Immature natural killer cell (primary cell): ENCODE measurements at regions not wholly inside any gene's neighbourhood (a gene's known extent, or its start where the extent isn't known, plus 50 kb on each side); places are given as distances from the start of the nearest gene placed in this dataset.

Source experiments
- DNase-seq, 3 donors: peaks; one replicate each; pipeline ENCODE4 v3.0.0; 2022; ENCODE audit warnings: mixed read lengths in 1 of 3
- H3K27ac Mint-ChIP-seq, 6 donors: one replicate each; pipeline ENCODE4 v1.8.0; 2020; ENCODE audit warnings: mixed read lengths in 6 of 6, mild to moderate bottlenecking in 5 of 6, inconsistent platforms in 4 of 6, moderate library complexity in 3 of 6
- H3K27me3 Mint-ChIP-seq, 3 donors: one replicate each; pipeline ENCODE4 v1.8.0; 2020 to 2021; ENCODE audit warnings: low read depth in 3 of 3, mild to moderate bottlenecking in 3 of 3, mixed read lengths in 3 of 3, moderate library complexity in 3 of 3, inconsistent platforms in 1 of 3
- H3K36me3 Mint-ChIP-seq, 3 donors: one replicate each; pipeline ENCODE4 v1.8.0; 2020; ENCODE audit warnings: mixed read lengths in 3 of 3, inconsistent platforms in 2 of 3, mild to moderate bottlenecking in 2 of 3
- H3K4me1 Mint-ChIP-seq, 2 donors: one replicate each; pipeline ENCODE4 v1.8.0; 2020; ENCODE audit warnings: inconsistent platforms in 2 of 2, mild to moderate bottlenecking in 2 of 2, mixed read lengths in 2 of 2, moderate library complexity in 1 of 2
- H3K4me3 Mint-ChIP-seq, 5 donors: one replicate each; pipeline ENCODE4 v1.8.0; 2020; ENCODE audit warnings: mild to moderate bottlenecking in 5 of 5, mixed read lengths in 5 of 5, inconsistent platforms in 3 of 5, moderate library complexity in 3 of 5
- H3K9me3 Mint-ChIP-seq, 6 donors: one replicate each; pipeline ENCODE4 v1.8.0; 2020; ENCODE audit warnings: mild to moderate bottlenecking in 6 of 6, mixed read lengths in 6 of 6, inconsistent platforms in 4 of 6, moderate library complexity in 3 of 6

GRCh38 chr4:37524267-37524666 is 161.9 kb downstream of the RELL1 start:
- peaks cover 1 to 9% (median 3%) of the 10 kb centered on the region in 3 donors for H3K27me3 Mint-ChIP-seq
- no peaks in the 10 kb centered on the region for H3K4me1 Mint-ChIP-seq
- peaks cover 0 to 3% (median 0%) of the 10 kb centered on the region in 3 donors for H3K36me3 Mint-ChIP-seq
- H3K4me3 Mint-ChIP-seq: no peak overlapping the region
- no peak for DNase-seq
- no peak overlapping the region for H3K27ac Mint-ChIP-seq
- peaks cover 2 to 16% (median 5%) of the 10 kb centered on the region in 6 donors for H3K9me3 Mint-ChIP-seq

GRCh38 chr4:37522996-37523395 is 163.2 kb downstream of the RELL1 start:
- no peak overlapping the region for H3K27ac Mint-ChIP-seq
- H3K4me1 Mint-ChIP-seq: no peaks in the 10 kb centered on the region
- peaks cover 2 to 17% (median 5%) of the 10 kb centered on the region in 6 donors for H3K9me3 Mint-ChIP-seq
- no peak overlapping the region for H3K4me3 Mint-ChIP-seq
- DNase-seq: no peak
- peaks cover 0 to 3% (median 0%) of the 10 kb centered on the region in 3 donors for H3K36me3 Mint-ChIP-seq
- peaks cover 1 to 9% (median 3%) of the 10 kb centered on the region in 3 donors for H3K27me3 Mint-ChIP-seq

GRCh38 chr4:37517326-37517725 is 168.8 kb downstream of the RELL1 start:
- Mint-ChIP-seq H3K27me3 (peaks cover 0 to 7% (median 4%) of the 10 kb centered on the region in 3 donors), H3K36me3 (peaks cover 0 to 3% (median 0%) of the 10 kb centered on the region in 3 donors), H3K27ac (no peak overlapping the region), H3K4me3 (no peak overlapping the region), H3K9me3 (peaks cover 4 to 21% (median 8%) of the 10 kb centered on the region in 6 donors), H3K4me1 (no peaks in the 10 kb centered on the region)
- DNase-seq: no peak

- peaks cover 4 to 19% (median 7%) of the 10 kb centered on the region in 6 donors for H3K9me3 Mint-ChIP-seq
- no peak overlapping the region for H3K4me3 Mint-ChIP-seq
- no peak overlapping the region for H3K27ac Mint-ChIP-seq
- DNase-seq: no peak
- peaks cover 0 to 3% (median 0%) of the 10 kb centered on the region in 3 donors for H3K36me3 Mint-ChIP-seq
- H3K27me3 Mint-ChIP-seq: peaks cover 0 to 9% (median 2%) of the 10 kb centered on the region in 3 donors
- no peaks in the 10 kb centered on the region for H3K4me1 Mint-ChIP-seq
Measured at GRCh38 chr4:37516057-37516775, 170.0 kb downstream of the RELL1 start.

GRCh38 chr4:37510626-37511025 is 175.6 kb downstream of the RELL1 start:
- no peak overlapping the region for H3K27ac Mint-ChIP-seq
- peaks cover 4 to 33% (median 10%) of the 10 kb centered on the region in 6 donors for H3K9me3 Mint-ChIP-seq
- H3K4me1 Mint-ChIP-seq: no peaks in the 10 kb centered on the region
- peaks cover 0 to 6% (median 4%) of the 10 kb centered on the region in 3 donors for H3K27me3 Mint-ChIP-seq
- no peak overlapping the region for H3K4me3 Mint-ChIP-seq
- peaks cover 0 to 4% (median 0%) of the 10 kb centered on the region in 3 donors for H3K36me3 Mint-ChIP-seq
- DNase-seq: no peak

GRCh38 chr4:37503261-37503660 is 182.9 kb downstream of the RELL1 start:
- H3K9me3 Mint-ChIP-seq: peaks cover 0 to 62% (median 16%) of the 10 kb centered on the region in 6 donors
- H3K4me1 Mint-ChIP-seq: no peaks in the 10 kb centered on the region
- DNase-seq: no peak
- H3K27me3 Mint-ChIP-seq: peaks cover 0 to 5% (median 5%) of the 10 kb centered on the region in 3 donors
- peaks cover 0 to 4% (median 0%) of the 10 kb centered on the region in 3 donors for H3K36me3 Mint-ChIP-seq
- no peak overlapping the region for H3K4me3 Mint-ChIP-seq
- no peak overlapping the region for H3K27ac Mint-ChIP-seq

GRCh38 chr4:37502070-37502469 is 184.1 kb downstream of the RELL1 start:
- DNase-seq: no peak
- Mint-ChIP-seq H3K27ac (no peak overlapping the region), H3K4me1 (no peaks in the 10 kb centered on the region), H3K9me3 (peaks cover 0 to 66% (median 15%) of the 10 kb centered on the region in 6 donors), H3K4me3 (no peak overlapping the region), H3K36me3 (peaks cover 0 to under 1% (median 0%) of the 10 kb centered on the region in 3 donors), H3K27me3 (peaks cover 0 to 5% (median 5%) of the 10 kb centered on the region in 3 donors)
